ENCODE measurements at regions not wholly inside any gene's neighbourhood (a gene's known extent, or its start where the extent isn't known, plus 50 kb on each side); places are given as distances from the start of the nearest gene placed in this dataset.
"Not testable (repeated sequence)": the region's sequence is repeated elsewhere in the genome, so short reads cannot be mapped to it uniquely, and the experiment has no call there.

DNA sequence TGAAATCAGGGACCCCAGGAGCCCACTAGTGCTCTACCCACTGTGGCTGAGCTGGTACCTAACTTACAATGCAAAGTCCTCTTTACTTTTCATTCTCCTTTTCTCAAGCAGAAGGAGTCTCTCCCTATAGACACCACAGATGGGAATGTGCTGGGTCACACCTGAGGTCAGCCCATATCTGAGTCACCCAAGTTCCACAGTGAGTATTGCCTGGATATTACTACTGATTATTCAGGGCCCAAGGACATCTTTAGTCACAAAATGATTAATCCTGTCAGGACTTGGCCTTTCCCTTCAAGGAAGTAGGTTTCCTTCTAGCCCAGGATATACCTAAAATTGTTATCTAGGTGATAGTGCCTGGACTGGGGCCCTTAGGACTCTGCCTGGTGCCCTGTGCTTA is 1305.2 kb downstream of the SI start:
- no peak for DNase-seq

DNA sequence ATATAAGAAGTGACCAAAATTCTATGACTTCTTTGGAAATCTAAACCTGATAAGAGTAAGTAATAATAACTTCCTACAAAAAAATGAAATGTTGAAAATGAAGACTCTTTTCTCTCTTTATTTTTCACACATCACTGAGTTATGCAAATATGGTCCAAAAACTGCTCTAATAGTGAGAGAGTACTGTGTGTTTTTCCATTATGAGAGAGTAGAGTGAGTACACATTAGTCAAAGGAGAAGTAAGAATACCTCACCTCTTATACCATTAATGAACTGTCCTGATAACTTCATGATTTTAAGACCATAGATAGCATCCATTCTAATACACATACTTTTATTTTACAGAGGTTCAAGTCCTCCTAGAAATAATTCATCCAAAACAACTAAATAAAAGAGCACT is 1310.2 kb downstream of the SI start:
- no peak for DNase-seq

DNA sequence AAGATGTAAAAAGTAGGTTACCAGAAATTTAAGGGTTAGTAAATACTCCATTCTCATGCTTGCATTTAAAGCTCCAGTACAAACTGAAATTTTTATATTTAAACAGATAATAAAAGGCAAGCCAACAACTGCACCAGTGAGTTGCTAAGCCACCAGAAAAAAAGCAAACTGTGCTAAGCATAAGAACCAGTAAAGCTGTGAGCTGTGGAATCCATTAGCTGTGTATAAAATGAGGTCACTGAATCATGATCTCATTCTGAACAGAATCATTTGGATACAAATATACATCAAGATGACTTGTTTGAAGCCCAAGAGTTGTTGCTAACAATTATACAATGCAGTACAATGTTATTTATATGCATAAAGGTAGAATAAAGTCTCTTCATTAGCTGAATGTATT is 1312.2 kb downstream of the SI start:
- no peak for DNase-seq

DNA sequence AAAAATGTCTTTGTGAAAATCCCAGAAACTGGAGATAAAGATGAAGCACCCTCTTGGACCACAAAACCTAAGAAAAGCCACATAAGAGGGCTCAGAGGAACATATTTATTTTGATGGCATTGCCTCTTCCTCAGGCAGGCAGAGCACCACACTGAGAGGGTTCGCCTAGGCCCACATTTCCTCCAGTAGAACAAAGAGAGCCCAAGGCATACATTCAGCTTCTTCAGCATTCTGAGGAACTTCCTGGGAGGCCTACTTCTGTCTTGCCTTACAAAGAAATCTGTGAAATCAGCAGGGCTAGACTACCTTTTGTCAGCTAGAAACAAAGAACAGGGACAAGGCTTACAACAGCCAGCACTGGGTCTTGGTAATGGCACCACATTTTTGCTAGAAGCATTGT is 1325.3 kb downstream of the SI start:
- DNase-seq, result no peak

DNA sequence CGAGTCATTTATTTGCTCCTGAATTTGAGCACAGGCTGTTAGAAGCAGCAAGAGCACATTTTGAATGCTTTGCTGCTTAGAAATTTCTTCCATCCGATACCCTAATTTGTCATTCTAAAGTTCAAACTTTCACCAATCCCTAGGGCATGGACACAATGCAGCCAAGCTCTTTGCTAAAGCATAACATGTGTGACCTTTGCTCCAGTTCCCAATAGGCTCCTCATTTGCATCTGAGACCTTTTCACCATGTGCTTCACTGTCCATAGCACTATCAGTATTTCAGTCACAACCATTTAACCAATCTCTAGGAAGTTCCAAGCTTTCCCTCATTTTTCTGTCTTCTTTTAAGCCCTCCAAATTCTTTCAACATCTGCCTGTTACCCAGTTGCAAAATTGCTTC is 1333.1 kb downstream of the SI start:
- DNase-seq, result no peak

GRCh38 chr3:163735394-163735793 is 1342.9 kb downstream of the SI start:
- no peak for DNase-seq

- DNase-seq, result no peak
Observed at GRCh38 chr3:163730684-163731083, 1347.6 kb downstream of the SI start.

- DNase-seq, result no peak
Observed at GRCh38 chr3:163726125-163726524, 1352.2 kb downstream of the SI start.

DNA sequence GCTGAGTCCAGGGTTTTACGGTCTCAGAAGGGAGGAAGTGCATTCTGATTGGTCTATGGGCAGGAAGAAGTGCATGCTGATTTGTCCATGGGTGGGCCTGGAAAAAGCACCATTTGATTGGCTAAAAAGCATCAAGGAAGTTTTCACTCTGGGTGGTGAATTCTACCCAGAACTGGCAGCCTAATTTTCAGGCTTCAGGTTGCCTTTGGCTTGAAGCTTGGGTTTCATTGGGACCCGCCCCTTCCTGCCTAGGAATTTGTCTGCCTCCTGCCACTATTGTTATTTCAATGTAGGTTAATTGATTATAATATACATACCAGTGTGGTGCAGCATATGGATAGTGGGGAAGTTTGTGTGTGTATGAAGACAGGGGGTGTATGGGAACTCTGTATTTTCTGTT is 1355.9 kb downstream of the SI start:
- no peak for DNase-seq

DNA sequence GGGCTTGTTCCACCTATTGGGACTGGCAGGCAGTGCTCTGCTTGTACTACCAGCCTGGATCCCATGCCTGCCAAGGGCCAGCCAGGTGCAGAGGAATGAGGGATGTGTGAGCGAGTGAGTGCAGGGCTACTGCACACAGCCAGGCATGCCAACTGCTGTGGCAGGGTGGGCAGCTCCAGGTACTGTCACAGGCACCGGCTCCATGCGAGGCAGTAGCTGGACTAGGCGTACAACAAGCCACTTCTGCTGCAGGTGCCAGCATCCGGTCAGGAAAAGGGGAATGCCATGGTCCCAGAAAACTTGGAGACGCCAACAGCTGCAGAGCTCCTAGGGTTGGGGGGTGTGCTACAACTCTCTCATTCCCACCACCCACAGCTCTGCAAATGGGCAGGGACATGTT is 1356.7 kb downstream of the SI start:
- DNase-seq, result no peak

DNA sequence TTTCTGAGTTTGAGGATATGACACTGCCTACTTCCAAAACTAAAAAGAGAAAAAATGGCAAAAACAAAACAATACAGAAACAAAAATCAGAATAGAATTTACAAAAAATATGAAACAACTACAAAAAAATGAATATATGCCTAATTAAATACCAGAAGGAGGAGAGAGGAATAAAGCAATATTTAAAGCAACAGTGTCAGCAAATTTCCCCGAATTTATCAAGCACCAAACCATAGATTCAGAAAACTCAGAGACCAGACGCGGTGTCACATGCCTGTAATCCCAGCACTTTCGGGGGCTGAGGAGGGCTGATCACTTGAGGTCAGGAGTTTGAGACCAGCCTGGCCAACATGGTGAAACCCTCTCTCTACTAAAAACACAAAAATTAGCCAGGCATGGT is 1360.9 kb downstream of the SI start:
- DNase-seq, result no peak

GRCh38 chr3:163708428-163708827 is 1369.9 kb downstream of the SI start:
- DNase-seq, result no peak

DNA sequence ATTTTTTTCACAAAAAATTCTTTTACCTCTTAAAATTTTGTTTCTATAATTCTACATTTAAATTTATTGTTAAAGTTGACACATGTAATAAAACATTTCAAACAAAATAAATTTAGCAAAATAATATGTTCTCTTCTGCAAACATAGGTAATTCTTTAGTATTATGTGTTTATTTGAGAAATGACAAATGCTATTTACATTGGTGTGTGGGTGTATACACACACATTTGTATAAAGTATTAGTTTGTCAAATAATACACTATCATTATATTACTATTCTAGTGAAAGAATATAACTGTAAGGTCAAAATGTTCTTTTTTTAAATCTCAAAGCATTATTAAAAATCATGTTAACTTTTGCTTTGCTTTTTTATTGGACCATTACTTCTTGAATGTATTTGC is 1370.6 kb downstream of the SI start:
- DNase-seq, result no peak

DNA sequence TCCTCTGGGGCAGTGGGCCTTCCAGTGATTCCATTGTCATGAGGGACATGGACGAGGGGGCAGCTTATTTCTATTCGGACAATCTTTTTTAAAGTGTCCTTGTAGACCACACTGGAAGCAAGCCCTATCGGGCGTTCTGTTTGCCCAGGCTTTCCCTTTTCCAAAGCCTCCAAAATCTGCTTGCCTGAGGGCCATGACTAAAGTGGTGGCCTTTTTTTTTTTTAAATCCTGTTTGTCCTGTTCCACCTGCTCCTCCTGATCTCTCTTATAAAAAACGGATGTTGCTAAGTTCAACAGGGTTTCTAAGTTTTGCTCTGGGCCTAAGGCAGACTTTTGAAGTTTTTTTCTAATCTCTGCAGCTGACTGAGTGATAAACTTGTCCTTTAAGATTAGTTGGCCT is 1380.1 kb downstream of the SI start:
- not testable (repeated sequence) for DNase-seq

DNA sequence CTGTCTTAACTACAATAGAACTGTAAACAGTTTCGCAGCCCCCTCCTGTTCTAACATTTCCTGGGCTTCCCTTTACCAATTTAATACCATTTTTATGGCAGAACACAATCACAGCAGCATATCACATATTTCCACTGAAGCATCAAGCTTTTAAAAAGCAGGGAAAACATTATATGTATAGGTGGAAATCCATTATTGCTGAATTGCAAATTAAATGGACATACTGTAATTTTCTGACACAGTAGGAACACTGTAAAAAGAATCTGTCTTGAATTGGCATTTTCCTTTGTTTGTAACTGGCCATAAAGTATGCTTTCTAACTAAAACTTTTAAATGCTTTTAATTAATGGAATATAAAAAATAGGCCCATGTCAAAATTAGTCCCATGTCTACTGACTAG is 1385.8 kb downstream of the SI start:
- no peak for DNase-seq

- DNase-seq, result no peak
Observed at GRCh38 chr3:163684651-163685050, 1393.6 kb downstream of the SI start.

DNA sequence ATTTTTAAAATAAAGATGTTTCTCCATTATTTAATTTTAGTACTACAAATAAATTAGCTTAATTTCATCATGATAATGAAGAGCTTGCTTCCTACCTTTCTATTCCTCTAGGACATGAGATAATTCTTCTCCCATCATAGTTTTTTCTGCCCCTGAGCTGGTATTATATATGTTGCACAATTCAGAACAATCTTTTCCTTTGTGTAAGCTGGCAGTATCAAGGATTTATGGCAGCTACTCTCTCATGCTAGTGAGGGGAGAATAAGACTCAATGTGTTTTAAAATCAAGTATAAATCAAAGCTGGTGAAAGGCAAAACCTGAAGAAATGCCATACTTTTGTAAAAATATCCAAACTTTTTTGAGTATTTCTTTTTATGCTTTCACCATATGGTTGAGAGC is 1405.3 kb downstream of the SI start:
- DNase-seq, result no peak

DNA sequence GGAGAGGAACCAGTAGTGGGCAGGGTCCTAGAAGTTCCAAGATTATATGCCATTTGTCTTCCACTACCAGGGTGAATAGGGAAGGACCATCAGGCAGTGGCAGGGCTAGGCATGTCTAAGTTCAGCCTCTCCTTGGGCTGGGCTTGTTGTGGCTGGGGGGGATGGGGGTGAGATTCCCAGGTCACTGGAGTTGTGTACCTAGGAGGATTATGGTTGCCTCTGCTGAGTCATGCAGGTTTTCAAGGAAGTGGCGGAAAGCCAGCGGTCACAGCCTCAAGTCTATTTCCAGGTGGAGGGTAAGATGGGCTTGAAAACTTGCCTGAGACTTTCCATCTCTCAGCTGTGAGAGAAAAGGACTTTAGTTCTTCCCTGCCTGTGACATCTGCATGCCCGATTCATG is 1407.1 kb downstream of the SI start:
- no peak for DNase-seq

GRCh38 chr3:163664466-163664865 is 1413.8 kb downstream of the SI start:
- DNase-seq, result no peak

DNA sequence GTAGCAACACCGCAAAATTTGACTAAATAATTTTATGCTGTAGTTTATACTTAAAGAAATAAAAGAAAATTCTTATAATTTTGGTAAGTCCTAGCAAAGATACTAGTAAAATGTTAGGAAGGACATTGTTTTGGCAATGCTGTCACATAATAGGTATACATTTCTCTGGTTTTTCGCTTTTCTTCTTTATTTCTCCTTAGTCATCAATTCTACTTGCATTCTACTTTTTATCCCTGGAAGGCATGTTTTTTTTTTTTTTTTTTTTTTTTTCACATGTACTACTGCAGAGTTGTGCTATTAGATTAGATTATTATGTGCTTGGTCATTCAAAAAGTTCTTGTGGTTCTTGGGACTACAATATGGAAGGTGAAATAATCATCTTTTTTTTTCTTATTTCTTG is 1421.2 kb downstream of the SI start:
- no peak for DNase-seq

GRCh38 chr3:163655021-163655420 is 1423.3 kb downstream of the SI start:
- no peak for DNase-seq

DNA sequence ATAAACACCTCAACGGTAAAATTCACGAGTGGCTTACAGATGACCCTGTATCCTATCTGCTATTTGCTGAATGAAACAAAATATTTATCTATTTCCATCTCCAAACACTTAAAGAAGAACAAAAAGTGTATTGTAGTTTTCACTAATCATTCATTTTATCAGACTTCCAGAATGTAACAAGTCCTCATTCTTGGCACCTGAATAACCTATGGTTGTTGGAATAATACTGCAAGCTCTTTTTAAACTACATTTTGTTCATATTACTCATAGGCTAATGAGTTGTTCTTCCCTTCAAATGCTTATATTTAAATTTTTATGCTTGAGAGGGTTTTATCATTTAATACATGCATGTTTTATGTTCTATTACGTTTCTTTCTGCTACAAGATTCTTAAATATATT is 1434.1 kb downstream of the SI start:
- DNase-seq, result no peak

DNA sequence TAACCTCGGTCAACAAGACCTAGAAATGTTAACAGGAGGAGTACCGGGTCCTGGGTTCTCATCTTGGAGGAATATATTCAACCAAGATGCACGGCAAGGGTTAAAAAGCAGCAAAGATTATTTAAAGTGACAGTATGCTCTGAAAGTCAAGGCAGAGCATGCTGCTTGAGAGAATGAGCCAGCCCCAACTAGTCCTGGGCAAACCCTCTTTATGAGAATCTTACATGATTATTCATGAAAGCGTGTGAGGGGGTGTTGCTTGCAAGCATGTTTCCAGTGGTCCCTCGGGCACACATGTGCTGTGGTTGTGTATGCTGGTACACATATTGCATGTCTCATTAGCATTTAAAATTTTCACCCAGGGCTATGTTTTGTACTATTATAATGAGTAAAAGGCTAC is 1445.6 kb downstream of the SI start:
- DNase-seq, result no peak

GRCh38 chr3:163626753-163627152 is 1451.5 kb downstream of the SI start:
- DNase-seq, result no peak

- peak; percentile 27 for DNase-seq
Observed at GRCh38 chr3:163622384-163622783, 1455.9 kb downstream of the SI start.

DNA sequence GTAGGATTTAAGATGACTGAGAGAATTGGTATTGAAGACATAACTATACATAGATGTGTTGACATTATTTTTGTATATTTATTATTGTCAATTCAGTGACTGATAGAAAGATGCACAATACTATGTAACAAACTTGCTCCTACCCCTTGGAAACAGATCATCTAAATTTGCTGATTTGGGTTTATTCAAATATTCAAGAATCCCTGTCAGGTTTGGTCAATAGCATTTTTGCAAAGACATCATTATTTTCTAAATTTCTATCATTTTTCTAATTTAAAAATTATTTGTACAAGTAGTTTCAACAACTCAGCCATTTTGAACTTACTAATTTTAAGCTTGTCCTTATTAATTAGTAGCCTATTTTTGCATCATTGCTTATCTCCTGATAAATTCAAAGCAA is 1463.4 kb downstream of the SI start:
- no peak for DNase-seq
